SK-N-SH (cell line): ENCODE measurements at regions not wholly inside any gene's neighbourhood (a gene's known extent, or its start where the extent isn't known, plus 50 kb on each side); places are given as distances from the start of the nearest gene placed in this dataset.

Experiments used
- CTCF ChIA-PET: fragments of 300-600, 350-600 bp; formaldehyde crosslinking; extraction: SDS; loops from one replicate; lab custom pipeline; 2021; lab: Yijun Ruan, JAX
- POLR2A ChIA-PET: fragments of 350-600 bp; sonication (Branson Sonifier 250); formaldehyde crosslinking; extraction: SDS; loops from one replicate; lab custom pipeline; 2020; ENCODE audit warnings: antibody characterized with exemption, inconsistent platforms; lab: Yijun Ruan, JAX
- DNase-seq: peaks from one replicate; pipeline ENCODE4 v3.0.0; 2012
- H2AFZ ChIP-seq: fragments of 200-600 bp; sonication (generic); 2 replicates; pipeline ENCODE4 v1.8.1; 2016; ENCODE audit warnings: antibody characterized with exemption, mild to moderate bottlenecking, low read depth
- H3F3A ChIP-seq: fragments of 200-600 bp; sonication (generic); replicated peaks from 2 replicates; pipeline ENCODE3; 2016; ENCODE audit warnings: antibody characterized with exemption, mild to moderate bottlenecking; ENCODE audit not compliant: insufficient read depth
- H3K27ac ChIP-seq, 2 experiments: fragments of 200-500 bp in 1 of 2; fragments of 200-600 bp in 1 of 2; sonication (Bioruptor generic) in 1 of 2; sonication (generic), shearing (Covaris generic) in 1 of 2; 2 replicates each; pipeline versions ENCODE4 v1.5.1 to v1.6.1; 2014 to 2016; ENCODE audit warnings: low read depth in 2 of 2, inconsistent platforms in 1 of 2, low read length in 1 of 2, mild to moderate bottlenecking in 1 of 2, mixed read lengths in 1 of 2
- H3K27me3 ChIP-seq: fragments of 200-600 bp; sonication (generic), shearing (Covaris generic); 2 replicates; pipeline ENCODE4 v1.6.1; 2016; ENCODE audit warnings: mixed run types; ENCODE audit not compliant: insufficient read depth
- H3K36me3 ChIP-seq, 2 experiments: fragments of 200-500 bp in 1 of 2; fragments of 200-600 bp in 1 of 2; sonication (Bioruptor generic) in 1 of 2; sonication (generic) in 1 of 2; replicated peaks in 1 of 2; 2 replicates each; pipeline versions ENCODE3 to v1.5.1; 2014 to 2016; ENCODE audit warnings: low read length in 1 of 2, mild to moderate bottlenecking in 1 of 2; ENCODE audit not compliant: insufficient read depth in 2 of 2, control insufficient read depth in 1 of 2
- H3K4me1 ChIP-seq, 2 experiments: fragments of 200-500 bp in 1 of 2; fragments of 200-600 bp in 1 of 2; sonication (Bioruptor generic) in 1 of 2; sonication (generic), shearing (Covaris generic) in 1 of 2; 2 replicates each; pipeline versions ENCODE4 v1.5.1 to v1.6.1; 2014 to 2016; ENCODE audit warnings: low read depth in 1 of 2, low read length in 1 of 2, mixed run types in 1 of 2; ENCODE audit not compliant: insufficient read depth in 2 of 2, control insufficient read depth in 1 of 2
- H3K4me2 ChIP-seq: fragments of 200-600 bp; sonication (generic), shearing (Covaris generic); 2 replicates; pipeline ENCODE4 v1.6.1; 2017; ENCODE audit warnings: mixed run types
- H3K4me3 ChIP-seq, 2 experiments: fragments of 200-500 bp in 1 of 2; fragments of 200-600 bp in 1 of 2; sonication (Bioruptor generic) in 1 of 2; sonication (generic), shearing (Covaris generic) in 1 of 2; 2 replicates each; pipeline versions ENCODE4 v1.5.1 to v1.8.1; 2014 to 2016; ENCODE audit warnings: low read depth in 2 of 2, inconsistent platforms in 1 of 2, low read length in 1 of 2, mild to moderate bottlenecking in 1 of 2, mixed read lengths in 1 of 2, moderate library complexity in 1 of 2
- H3K79me2 ChIP-seq: fragments of 200-600 bp; sonication (generic); 2 replicates; pipeline ENCODE4 v1.8.1; 2017; ENCODE audit warnings: mild to moderate bottlenecking; ENCODE audit not compliant: insufficient read depth
- H3K9ac ChIP-seq: fragments of 200-600 bp; sonication (generic); 2 replicates; pipeline ENCODE4 v1.6.1; 2017; ENCODE audit warnings: mixed run types
- H3K9me2 ChIP-seq: fragments of 200-600 bp; sonication (generic); 2 replicates; pipeline ENCODE4 v1.6.1; 2017; ENCODE audit warnings: mixed run types
- H3K9me3 ChIP-seq: fragments of 200-600 bp; sonication (generic); 2 replicates; pipeline ENCODE4 v1.6.1; 2017; ENCODE audit warnings: mixed run types, mild to moderate bottlenecking, moderate library complexity
- H4K20me1 ChIP-seq: fragments of 200-600 bp; sonication (generic); 2 replicates; pipeline ENCODE4 v1.6.1; 2017; ENCODE audit warnings: mild to moderate bottlenecking, mixed run types; ENCODE audit not compliant: insufficient read depth
- CHD2 ChIP-seq: fragments of 150-350 bp; IDR thresholded peaks from 2 replicates; pipeline ENCODE4 v1.6.1; 2018; ENCODE audit warnings: low read length; ENCODE audit not compliant: partially characterized antibody
- ELF1 ChIP-seq: IDR thresholded peaks from 2 replicates; pipeline ENCODE4 v1.4.0; 2012
- EP300 ChIP-seq, 2 experiments: IDR thresholded peaks; 2 replicates each; pipeline versions ENCODE4 v1.4.0 to v1.6.1; 2012; ENCODE audit warnings: borderline replicate concordance in 1 of 2, low read depth in 1 of 2, low read length in 1 of 2
- EZH2phosphoT487 ChIP-seq: fragments of 200-600 bp; sonication (generic); IDR thresholded peaks from 2 replicates; pipeline ENCODE4 v1.6.1; 2017; ENCODE audit warnings: low read depth, mixed run types, mild to moderate bottlenecking, antibody characterized with exemption, moderate library complexity, borderline replicate concordance
- FOSL2 ChIP-seq: IDR thresholded peaks from 2 replicates; pipeline ENCODE4 v1.4.0; 2012; ENCODE audit warnings: low read depth, mild to moderate bottlenecking, moderate library complexity, borderline replicate concordance
- MEF2A ChIP-seq: IDR thresholded peaks from 2 replicates; pipeline ENCODE4 v1.4.0; 2012; ENCODE audit warnings: low read depth, borderline replicate concordance
- MXI1 ChIP-seq: IDR thresholded peaks from 2 replicates; pipeline ENCODE4 v1.6.1; 2012; ENCODE audit warnings: mild to moderate bottlenecking, low read depth, low read length, improper control_type of control experiment
- NFIC ChIP-seq: IDR thresholded peaks from 2 replicates; pipeline ENCODE4 v1.4.0; 2012; ENCODE audit warnings: borderline replicate concordance
- NRF1 ChIP-seq: IDR thresholded peaks from 2 replicates; pipeline ENCODE4 v1.6.1; 2012; ENCODE audit warnings: low read depth, mild to moderate bottlenecking, low read length
- POLR2AphosphoS5 ChIP-seq: IDR thresholded peaks from 2 replicates; pipeline ENCODE4 v1.6.1; 2012; ENCODE audit warnings: low read depth, low read length
- RCOR1 ChIP-seq: fragments of 150-350 bp; IDR thresholded peaks from 2 replicates; pipeline ENCODE4 v1.6.1; 2017; ENCODE audit warnings: antibody characterized with exemption, low read length
- RFX5 ChIP-seq: IDR thresholded peaks from 2 replicates; pipeline ENCODE4 v1.6.1; 2012; ENCODE audit warnings: mild to moderate bottlenecking, improper control_type of control experiment, low read length
- TAF1 ChIP-seq: IDR thresholded peaks from 2 replicates; pipeline ENCODE4 v1.6.1; 2012; ENCODE audit warnings: low read depth, mild to moderate bottlenecking, low read length, moderate library complexity, borderline replicate concordance
- whole genome bisulfite sequencing: methylation state at CpG from one replicate; pipeline ENCODE4 v1.1.6; 2017; ENCODE audit warnings: low lambda C conversion rate; 5-methylcytosine and 5-hydroxymethylcytosine counted together
- TF ChIP-seq, protein P1 (sequence below): fragments of 150-350 bp; IDR thresholded peaks from 2 replicates; pipeline ENCODE4 v1.6.1; 2017; ENCODE audit warnings: antibody characterized with exemption, low read length, low read depth, borderline replicate concordance
- TF ChIP-seq, protein P2 (sequence below): IDR thresholded peaks from 2 replicates; pipeline ENCODE4 v1.4.0; 2012; ENCODE audit warnings: low read depth
- TF ChIP-seq, protein P3 (sequence below): fragments of 150-350 bp; IDR thresholded peaks from 2 replicates; pipeline ENCODE4 v1.6.1; 2016; ENCODE audit warnings: mild to moderate bottlenecking, low read depth, low read length
- TF ChIP-seq, protein P4 (sequence below): IDR thresholded peaks from 2 replicates; pipeline ENCODE4 v1.6.1; 2012; ENCODE audit warnings: mild to moderate bottlenecking, low read depth, low read length, moderate library complexity
- TF ChIP-seq, protein P5 (sequence below): IDR thresholded peaks from 2 replicates; pipeline ENCODE4; 2012
- TF ChIP-seq, protein P6 (sequence below): IDR thresholded peaks from 2 replicates; pipeline ENCODE4 v1.4.0; 2012; ENCODE audit warnings: low read depth, borderline replicate concordance

DNA sequence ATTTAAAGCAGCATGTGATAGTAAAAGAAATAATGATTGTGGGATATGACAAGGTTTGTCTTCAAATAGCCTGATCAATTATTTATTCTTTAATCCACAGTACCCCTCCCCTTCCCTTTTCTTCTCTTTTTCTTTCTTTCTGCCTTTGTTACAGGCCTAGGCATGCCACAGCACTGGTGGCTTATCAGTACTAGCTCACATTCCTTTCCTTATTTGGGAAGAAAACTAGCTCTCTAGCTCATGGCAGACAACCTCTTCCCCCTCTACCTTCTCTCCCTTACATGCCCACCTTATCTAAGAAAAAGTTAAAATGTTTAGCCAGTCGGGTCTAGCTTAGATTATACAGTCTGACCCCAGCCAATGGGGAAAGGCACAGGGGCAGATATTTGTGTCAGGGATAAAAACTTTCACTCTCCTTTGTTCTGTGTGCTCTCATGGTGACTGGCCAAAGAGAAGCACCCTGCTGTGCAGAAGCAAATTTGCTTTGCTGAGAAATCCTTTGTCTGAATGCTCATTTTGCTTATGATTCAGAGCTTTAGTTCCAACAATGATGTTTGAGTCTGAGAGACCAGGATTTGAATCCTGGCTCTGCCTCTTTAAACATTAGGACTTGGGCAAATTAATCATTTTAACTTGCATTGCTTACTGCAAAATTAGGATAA, 75.8 kb upstream of the CDH12 start:
- no peaks in the 10 kb centered on the region for H4K20me1 ChIP-seq
- no peak for DNase-seq
- no peaks in the 10 kb centered on the region for H3F3A ChIP-seq
- no peak overlapping the region for H3K4me2 ChIP-seq
- H3K27ac ChIP-seq: no peak overlapping the region
- TF ChIP-seq, protein P1, sequence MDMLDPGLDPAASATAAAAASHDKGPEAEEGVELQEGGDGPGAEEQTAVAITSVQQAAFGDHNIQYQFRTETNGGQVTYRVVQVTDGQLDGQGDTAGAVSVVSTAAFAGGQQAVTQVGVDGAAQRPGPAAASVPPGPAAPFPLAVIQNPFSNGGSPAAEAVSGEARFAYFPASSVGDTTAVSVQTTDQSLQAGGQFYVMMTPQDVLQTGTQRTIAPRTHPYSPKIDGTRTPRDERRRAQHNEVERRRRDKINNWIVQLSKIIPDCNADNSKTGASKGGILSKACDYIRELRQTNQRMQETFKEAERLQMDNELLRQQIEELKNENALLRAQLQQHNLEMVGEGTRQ: no peak
- TF ChIP-seq, protein P2, sequence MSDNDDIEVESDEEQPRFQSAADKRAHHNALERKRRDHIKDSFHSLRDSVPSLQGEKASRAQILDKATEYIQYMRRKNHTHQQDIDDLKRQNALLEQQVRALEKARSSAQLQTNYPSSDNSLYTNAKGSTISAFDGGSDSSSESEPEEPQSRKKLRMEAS: no peak
- no peak for TF ChIP-seq NFIC
- no peak for TF ChIP-seq EZH2phosphoT487
- no peak for TF ChIP-seq ELF1
- TF ChIP-seq MXI1: no peak
- TF ChIP-seq, all 33 proteins: peak for 0
- no peaks in the 10 kb centered on the region for H3K4me1 ChIP-seq
- H3K4me3 ChIP-seq: no peak overlapping the region
- H2AFZ ChIP-seq: no peak overlapping the region
- CTCF ChIA-PET: interaction anchor here (1.2 kb wide), 1 partner anchor 16 kb away, joined by 3 read pairs; no protein-coding TSS in a partner anchor
- 0% methylated on average over 1 of the region's 1 CpG for WGBS
- no peaks in the 10 kb centered on the region for H3K79me2 ChIP-seq
- no peaks in the 10 kb centered on the region for H3K9me3 ChIP-seq
- no peaks in the 10 kb centered on the region for H3K36me3 ChIP-seq
- POLR2A ChIA-PET: no interaction called here
- H3K9ac ChIP-seq: no peak overlapping the region
- H3K27me3 ChIP-seq: no peaks in the 10 kb centered on the region
- H3K9me2 ChIP-seq: no peaks in the 10 kb centered on the region; the same call in 1 of the 2 replicates

DNA sequence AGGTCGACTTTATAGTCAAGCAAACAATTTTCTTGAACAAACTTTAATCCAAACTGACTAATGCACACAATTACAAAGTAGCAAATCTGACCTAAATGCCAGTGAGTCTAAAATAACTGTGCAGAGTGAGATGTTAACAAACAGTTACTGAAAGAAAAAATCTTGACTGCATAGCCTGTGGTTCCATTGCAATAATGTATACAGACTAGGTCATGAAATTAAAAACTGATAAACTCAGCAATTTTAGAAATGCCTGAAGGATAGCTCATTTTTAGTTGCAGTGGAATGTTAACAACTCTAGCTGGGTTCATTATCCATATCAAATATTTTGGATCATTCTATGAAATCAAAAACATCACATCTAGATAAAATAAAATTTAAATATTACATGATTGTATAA, 73.4 kb upstream of the CDH12 start:
- Histone ChIP-seq H3K9me2 (no peaks in the 10 kb centered on the region; the same call in 1 of the 2 replicates), H3K9ac (no peak overlapping the region), H3K36me3 (no peaks in the 10 kb centered on the region), H3F3A (no peaks in the 10 kb centered on the region), H3K4me1 (no peaks in the 10 kb centered on the region), H3K4me2 (no peak overlapping the region), H4K20me1 (no peaks in the 10 kb centered on the region), H3K9me3 (no peaks in the 10 kb centered on the region), H2AFZ (no peak overlapping the region), H3K27ac (no peak overlapping the region), H3K4me3 (no peak overlapping the region), H3K79me2 (no peaks in the 10 kb centered on the region), H3K27me3 (no peaks in the 10 kb centered on the region)
- ChIA-PET POLR2A (no interaction called here), CTCF (no interaction called here)
- WGBS: 0% methylated on average over 1 of the region's 1 CpG
- no peak for DNase-seq
- TF ChIP-seq POLR2AphosphoS5 (no peak), TAF1 (no peak), CHD2 (no peak), RFX5 (no peak), FOSL2 (no peak), RCOR1 (no peak), ELF1 (no peak), EP300 (IDR thresholded peaks at IDR 0.05; ENCODE audit: borderline replicate concordance in 1 of 2, low read depth in 1 of 2, low read length in 1 of 2) (no peak), NRF1 (no peak), MEF2A (no peak)
- TF ChIP-seq, protein P3, sequence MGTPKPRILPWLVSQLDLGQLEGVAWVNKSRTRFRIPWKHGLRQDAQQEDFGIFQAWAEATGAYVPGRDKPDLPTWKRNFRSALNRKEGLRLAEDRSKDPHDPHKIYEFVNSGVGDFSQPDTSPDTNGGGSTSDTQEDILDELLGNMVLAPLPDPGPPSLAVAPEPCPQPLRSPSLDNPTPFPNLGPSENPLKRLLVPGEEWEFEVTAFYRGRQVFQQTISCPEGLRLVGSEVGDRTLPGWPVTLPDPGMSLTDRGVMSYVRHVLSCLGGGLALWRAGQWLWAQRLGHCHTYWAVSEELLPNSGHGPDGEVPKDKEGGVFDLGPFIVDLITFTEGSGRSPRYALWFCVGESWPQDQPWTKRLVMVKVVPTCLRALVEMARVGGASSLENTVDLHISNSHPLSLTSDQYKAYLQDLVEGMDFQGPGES: no peak
- TF ChIP-seq, protein P4, sequence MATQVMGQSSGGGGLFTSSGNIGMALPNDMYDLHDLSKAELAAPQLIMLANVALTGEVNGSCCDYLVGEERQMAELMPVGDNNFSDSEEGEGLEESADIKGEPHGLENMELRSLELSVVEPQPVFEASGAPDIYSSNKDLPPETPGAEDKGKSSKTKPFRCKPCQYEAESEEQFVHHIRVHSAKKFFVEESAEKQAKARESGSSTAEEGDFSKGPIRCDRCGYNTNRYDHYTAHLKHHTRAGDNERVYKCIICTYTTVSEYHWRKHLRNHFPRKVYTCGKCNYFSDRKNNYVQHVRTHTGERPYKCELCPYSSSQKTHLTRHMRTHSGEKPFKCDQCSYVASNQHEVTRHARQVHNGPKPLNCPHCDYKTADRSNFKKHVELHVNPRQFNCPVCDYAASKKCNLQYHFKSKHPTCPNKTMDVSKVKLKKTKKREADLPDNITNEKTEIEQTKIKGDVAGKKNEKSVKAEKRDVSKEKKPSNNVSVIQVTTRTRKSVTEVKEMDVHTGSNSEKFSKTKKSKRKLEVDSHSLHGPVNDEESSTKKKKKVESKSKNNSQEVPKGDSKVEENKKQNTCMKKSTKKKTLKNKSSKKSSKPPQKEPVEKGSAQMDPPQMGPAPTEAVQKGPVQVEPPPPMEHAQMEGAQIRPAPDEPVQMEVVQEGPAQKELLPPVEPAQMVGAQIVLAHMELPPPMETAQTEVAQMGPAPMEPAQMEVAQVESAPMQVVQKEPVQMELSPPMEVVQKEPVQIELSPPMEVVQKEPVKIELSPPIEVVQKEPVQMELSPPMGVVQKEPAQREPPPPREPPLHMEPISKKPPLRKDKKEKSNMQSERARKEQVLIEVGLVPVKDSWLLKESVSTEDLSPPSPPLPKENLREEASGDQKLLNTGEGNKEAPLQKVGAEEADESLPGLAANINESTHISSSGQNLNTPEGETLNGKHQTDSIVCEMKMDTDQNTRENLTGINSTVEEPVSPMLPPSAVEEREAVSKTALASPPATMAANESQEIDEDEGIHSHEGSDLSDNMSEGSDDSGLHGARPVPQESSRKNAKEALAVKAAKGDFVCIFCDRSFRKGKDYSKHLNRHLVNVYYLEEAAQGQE: no peak
- TF ChIP-seq, protein P5, sequence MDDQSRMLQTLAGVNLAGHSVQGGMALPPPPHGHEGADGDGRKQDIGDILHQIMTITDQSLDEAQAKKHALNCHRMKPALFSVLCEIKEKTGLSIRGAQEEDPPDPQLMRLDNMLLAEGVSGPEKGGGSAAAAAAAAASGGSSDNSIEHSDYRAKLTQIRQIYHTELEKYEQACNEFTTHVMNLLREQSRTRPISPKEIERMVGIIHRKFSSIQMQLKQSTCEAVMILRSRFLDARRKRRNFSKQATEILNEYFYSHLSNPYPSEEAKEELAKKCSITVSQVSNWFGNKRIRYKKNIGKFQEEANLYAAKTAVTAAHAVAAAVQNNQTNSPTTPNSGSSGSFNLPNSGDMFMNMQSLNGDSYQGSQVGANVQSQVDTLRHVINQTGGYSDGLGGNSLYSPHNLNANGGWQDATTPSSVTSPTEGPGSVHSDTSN: no peak
- TF ChIP-seq, protein P6, sequence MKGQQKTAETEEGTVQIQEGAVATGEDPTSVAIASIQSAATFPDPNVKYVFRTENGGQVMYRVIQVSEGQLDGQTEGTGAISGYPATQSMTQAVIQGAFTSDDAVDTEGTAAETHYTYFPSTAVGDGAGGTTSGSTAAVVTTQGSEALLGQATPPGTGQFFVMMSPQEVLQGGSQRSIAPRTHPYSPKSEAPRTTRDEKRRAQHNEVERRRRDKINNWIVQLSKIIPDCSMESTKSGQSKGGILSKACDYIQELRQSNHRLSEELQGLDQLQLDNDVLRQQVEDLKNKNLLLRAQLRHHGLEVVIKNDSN: no peak
